ENCODE measurements at regions not wholly inside any gene's neighbourhood (a gene's known extent, or its start where the extent isn't known, plus 50 kb on each side); places are given as distances from the start of the nearest gene placed in this dataset.

DNA sequence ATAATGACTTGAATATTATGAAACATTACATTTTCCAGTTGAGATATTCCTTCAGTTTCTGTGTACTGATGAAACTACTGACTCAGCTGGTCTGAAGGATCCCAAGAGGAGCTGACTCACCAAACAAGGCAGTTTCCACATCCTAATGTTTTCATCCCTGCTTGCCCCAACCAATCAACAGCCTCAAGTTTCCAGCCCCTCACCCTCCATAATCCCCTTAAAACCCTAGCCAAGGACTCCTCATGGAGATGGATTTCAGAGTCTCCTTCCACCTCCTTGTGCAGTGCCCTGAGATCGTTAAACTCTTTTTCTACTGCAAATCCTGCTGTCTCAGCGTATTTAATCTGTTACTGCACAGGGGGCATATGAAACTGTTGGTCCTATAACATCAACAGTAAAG is 83.1 kb upstream of the HAO2 start:
- TF ChIP-seq CTCF (conservative IDR thresholded peaks at IDR 0.05 in 1 of 2, IDR thresholded peaks at IDR 0.05 in 1 of 2; ENCODE audit: extremely low read depth in 1 of 2, insufficient read depth in 1 of 2, low read depth in 1 of 2, low read length in 2 of 2) (no peak), EZH2 (IDR thresholded peaks at IDR 0.05; ENCODE audit: borderline replicate concordance, low read length) (no peak)
